NCI-H748 treated with DMSO at 0.1 percent for 48 hours (cell line): ENCODE measurements at regions not wholly inside any gene's neighbourhood (a gene's known extent, or its start where the extent isn't known, plus 50 kb on each side); places are given as distances from the start of the nearest gene placed in this dataset.
"Not testable (repeated sequence)": the region's sequence is repeated elsewhere in the genome, so short reads cannot be mapped to it uniquely, and the experiment has no call there.

Source experiments
- DNase-seq: peaks from one replicate; lab custom pipeline; 2025; lab: John Stamatoyannopoulos, UW

DNA sequence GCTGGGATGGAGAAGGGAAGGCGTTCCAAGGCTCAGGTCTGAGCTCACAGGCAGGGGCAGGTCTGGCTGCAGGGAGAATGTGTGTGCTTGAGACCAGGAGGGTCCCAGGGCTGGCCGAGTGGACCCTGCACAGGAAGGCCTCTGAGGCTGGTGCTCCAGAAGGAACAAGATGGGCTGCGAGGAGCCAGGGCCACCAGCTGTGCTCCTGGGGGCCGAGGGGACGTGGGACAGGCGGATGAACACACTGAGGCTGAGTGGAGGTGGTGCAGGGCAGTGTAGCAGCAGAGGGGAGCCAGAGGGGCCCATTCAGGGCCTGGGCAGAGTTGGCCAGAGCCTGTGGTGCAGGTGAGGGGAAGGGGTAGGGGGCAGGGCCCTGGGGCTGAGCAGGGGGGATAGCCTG is 249.7 kb downstream of the TMEM121 start:
- not testable (repeated sequence) for DNase-seq

DNA sequence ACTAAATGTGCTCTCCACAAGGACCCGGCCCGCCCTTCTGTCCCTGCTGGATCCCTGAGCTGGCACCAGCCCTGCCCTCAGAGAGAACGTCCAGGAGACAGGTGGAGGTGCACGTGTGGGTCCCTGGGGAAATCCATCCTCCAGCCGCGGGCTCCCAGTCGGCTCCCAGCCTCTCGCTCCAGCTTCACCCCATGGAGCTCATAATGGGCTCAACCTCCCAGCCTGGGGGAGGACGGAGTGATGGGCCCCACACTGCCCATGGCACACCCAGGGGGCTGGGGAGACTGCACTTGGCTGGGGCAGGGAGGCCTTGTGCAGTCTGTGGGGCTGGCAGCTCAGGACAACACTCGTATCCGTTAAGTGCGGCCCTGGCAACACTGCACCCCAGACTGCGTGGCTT is 250.5 kb downstream of the TMEM121 start:
- DNase-seq = no peak

DNA sequence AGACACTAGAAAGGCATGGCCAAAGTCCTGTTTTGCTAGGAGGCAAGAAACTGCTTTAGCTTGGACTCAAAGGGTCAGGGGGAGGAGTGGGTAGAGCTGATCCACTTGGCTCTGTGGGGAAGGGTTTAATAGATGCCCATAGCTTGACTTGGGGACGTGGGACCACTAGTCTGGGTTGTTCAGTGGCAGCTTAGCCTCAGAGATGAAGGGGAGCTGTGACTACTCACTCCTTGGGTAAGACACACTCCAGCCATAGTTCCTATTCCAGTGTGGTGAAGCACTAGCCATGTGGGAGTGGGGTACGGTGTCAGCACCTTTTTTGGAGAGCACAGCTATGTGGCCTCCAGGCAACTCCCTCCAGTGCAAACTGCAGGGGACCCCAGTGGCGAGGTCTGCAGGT is 257.3 kb downstream of the TMEM121 start:
- no peak for DNase-seq

DNA sequence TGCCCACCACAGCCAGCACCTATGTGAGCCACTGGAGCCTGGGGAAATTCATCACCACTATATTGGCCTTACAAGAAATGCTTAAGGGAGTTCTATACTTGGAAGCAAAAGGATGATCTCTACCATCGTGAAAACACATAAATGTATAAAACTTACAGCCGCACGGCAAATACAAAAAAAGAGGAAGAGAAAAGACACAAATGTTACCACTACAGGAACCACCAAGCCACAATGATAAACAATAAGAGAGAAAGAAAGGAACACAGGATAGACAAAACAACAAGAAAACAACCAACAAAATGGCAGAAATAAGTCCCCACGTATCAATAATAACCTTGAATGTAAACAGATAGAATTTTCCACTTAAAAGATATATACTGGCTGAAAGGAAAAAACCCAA is 267.5 kb downstream of the TMEM121 start:
- DNase-seq = no peak

DNA sequence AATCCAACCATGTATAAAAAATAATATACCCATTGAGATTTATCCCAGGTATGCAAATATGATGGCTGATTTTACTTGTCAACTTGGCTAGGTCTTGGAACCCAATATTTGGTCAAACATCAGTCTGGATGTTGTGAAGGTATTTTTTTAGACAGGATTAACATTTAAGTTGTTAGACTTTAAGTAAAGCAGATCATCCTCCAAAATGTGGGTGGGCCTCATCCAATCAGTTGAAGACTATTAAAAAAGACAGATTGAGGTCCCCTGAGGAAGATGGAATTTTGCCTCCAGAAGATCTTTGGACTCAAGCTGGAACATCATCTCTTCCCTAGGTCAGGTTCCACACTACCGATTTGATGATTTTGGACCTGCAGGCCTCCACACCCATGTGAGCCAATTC is 271.2 kb downstream of the TMEM121 start:
- DNase-seq = no peak

DNA sequence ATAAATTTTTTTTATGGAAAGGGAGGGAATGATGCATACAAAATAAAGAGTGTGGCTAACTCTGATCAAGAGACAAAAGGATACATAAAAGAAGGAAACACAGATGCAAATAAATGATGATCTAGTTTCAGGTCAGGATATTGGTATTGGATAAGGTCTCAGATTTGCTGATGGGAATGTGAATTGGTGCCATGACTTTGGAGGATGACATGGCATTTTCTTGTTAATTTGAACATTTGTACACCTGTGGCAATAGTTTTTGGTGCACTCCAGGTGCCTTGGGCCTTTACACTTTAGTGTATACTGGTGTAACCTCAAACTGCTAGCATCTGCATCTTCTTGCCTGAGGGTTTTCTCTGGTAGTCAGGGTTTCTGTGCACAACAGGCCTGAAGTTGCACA is 279.3 kb downstream of the TMEM121 start:
- no peak for DNase-seq

DNA sequence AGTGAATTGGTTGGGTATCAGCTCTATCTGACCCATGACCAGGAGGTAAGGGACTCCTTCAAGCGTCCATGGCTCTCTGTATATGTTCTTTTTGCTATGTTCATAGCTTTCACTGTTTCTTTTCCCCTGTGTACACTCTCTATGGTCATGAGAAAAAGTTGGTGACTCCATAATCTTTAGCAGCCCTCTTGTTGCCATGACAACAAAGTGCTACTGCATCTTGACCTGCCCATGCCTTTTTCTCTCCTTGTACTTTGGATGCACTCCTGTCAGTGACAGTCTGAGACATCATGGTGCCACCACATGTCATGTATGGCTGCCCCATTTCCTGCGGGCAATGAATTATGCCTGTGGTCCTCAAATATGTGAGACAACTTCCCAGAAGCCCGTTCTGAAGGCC is 280.2 kb downstream of the TMEM121 start:
- no peak for DNase-seq

DNA sequence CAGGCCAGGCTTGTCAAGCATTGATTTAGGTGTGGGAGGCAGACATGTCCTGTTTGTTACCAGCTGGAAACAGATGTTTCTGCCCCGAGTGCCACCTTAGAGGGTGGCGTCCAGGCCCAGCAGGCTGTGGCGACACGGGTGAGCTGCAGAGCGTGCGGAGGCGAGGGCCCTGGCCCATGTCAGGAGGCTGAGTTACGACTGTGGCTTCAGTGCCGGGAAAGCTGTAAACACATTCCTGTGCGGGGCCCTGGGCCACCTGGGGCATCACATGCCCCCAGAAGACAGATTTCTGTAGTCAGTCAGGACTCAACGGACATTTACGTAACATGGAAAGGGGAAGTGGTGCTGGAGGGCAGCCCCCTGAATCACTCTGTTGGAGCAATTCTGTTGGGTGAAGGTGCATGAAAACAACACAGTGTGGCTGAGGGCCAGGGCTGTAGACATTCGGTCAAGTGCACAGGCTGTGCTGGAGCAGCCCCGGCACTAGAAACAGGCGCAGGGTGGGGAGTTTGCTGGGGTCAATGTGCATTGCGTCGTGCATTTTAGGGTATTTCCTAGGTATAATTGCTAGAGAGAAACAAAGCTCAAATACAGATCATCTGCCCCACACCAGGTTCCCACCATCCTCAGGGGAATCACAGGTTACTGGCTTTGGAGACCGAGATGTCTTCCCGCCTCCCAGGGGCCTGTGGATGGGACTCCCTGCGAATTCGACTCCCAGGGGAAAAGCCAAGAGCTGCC is 291.8 kb downstream of the TMEM121 start:
- no peak for DNase-seq

DNA sequence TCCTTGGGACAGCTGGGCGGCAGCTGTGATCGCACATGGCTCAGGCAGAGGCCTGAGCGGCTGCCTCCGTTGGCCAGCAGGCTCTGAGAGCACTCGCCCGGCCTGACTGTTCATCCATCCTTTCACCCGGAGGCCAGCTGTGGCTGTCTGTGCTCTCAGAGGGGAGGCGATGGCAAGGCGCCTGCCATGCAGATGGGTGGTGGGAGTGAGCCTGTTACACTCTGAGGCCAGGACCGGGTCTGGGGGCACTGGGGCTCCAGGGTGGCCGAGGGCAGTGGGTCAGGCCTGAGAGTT is 292.3 kb downstream of the TMEM121 start:
- DNase-seq = no peak

DNA sequence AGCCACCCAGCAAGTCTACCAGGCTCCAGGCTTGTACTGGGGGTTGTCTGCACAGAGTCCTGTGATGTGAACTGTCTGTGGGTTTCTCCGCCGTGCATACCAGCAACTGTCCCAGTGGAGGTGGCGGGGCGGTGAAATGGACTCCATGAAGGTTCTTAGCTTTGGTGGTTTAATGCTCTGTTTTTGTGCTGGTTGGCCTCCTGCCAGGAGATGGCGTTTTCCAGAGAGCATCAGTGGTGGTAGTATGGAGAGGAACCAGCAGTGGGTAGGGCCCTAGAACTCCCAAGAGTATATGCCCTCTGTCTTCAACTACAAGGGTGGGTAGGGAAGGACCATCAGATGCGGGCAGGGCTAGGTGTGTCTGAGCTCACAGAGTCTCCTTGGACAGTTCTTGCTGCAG is 303.8 kb downstream of the TMEM121 start:
- DNase-seq = no peak

DNA sequence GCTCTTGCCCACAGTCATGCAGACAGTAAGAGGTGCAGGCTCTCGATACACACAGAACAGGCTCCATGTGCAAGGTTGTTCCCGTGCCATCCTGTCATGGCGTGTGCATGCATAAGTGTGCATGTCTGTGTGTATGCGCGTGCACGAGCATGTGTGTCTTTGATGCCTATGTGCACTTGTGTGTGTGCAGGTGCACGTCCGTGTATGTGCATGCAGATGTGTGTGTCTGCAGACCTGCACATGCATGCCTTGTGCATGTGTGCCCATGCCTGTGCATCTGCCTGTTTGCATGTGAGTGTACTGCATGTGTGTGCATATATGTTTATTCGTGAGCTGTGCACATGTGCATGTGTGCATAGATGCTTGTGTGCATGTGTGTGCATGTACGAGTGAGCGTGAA is 309.8 kb downstream of the TMEM121 start:
- DNase-seq = no peak

DNA sequence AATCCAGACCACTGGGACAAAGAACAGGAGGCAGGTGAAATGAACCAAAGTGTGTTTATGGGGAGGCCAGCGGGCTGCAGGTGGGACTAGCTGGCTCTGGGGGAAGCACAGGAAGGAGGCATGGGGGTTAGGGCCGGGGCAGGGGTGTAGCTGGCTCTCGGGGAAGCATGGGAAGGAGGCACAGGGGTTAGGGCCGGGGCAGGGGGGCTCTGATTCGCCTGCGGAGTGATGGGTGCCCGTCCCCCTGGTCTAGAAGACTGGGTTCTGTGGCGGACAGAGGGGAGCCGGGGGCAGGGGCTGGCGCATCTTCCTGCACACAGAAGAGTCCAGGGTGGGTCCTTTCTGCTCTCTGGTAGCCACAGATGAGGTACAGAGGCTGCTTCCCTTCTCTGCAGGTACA is 310.3 kb downstream of the TMEM121 start:
- DNase-seq = no peak

DNA sequence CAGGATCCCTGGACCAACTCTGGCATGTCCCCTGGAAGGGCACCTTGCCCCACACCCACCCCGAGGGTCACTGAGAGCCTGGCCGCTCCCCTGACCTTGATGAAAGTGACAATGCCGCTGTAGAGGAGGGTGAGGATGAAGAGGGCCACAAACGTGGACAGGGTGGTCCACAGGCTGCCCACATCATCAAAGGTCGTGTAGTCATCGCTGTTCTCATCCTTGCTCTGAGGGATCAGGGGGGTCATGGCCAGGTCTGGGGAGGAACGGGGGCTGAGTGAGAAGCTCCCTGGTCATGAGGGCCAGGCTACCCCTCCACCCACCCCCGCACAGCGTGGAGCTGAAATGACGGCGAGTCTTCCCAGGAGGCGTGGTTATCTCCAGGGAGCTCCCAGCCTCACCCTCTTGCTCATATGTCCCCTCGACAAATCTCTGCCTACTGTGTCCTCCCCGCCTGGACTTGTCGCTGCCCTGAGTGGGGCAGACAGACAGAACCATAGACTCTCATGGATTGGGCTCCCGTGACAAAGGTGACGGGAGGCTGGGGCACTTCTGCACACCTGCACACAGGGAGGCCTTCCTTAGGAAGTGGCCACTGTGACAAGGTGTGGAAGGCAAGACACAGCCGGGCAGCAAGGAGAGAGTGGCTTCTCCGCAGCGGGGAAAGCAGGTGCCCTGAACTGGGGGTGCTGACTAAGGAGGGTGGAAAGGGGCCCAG is 311.1 kb downstream of the TMEM121 start:
- no peak for DNase-seq

DNA sequence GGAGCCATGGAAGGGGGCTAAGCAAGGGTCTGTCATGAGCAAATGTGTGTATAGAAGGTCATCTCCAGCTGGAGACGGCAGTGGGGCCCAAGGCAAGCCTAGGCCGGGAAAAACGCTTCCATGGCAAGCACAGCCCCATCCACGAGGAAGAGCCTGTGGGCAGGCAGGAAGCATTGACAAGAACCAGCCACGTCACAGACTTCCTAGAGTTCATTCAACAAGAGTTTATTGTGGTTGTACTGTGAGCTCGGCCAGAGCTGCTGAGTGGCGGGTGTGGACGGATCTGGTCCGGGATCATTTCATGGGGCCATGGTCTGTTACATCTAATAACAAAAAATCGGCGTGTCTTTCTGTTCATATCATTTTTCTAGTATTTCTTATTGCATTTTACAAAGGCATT is 311.7 kb downstream of the TMEM121 start:
- DNase-seq = no peak

DNA sequence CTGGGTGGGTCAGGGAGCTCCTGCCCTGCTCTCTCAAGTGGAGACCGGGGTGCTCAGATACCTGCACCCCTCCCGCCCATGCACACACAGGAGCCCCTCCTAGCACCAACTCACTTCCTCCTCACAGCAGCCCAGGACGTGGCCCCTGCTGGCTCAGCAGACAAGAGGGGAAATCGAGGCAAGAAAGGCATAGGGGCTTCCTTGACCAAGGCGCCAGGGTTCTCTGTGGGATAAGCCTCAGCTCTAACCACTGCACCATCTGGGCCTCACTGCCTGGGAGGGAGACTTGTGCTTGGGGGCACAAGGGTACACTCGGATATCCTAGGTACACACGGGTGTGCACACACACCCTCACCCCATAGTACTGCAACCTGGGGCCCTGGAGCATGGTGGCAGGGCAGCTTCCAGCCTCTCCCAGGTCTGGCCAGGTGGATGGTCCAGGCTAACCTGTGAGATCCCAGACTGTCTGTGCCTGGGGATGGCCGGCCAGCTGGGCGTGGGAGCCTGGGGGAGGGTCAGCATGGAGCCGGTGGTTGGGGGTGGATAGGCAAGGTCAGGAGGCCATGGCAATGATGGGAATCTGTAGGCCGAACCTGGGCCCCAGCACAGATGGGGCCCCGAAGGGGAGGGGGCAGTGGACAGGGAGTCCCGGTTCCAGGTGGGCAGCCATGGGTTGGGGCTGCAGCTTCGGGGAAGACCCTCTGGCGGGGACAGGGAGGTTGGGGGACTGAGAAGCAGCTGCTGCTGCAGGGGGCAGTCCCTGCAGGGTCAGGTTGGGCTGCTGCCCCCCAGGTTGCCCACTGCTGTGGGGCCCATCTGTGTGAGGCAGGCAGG is 312.4 kb downstream of the TMEM121 start:
- DNase-seq = no peak

DNA sequence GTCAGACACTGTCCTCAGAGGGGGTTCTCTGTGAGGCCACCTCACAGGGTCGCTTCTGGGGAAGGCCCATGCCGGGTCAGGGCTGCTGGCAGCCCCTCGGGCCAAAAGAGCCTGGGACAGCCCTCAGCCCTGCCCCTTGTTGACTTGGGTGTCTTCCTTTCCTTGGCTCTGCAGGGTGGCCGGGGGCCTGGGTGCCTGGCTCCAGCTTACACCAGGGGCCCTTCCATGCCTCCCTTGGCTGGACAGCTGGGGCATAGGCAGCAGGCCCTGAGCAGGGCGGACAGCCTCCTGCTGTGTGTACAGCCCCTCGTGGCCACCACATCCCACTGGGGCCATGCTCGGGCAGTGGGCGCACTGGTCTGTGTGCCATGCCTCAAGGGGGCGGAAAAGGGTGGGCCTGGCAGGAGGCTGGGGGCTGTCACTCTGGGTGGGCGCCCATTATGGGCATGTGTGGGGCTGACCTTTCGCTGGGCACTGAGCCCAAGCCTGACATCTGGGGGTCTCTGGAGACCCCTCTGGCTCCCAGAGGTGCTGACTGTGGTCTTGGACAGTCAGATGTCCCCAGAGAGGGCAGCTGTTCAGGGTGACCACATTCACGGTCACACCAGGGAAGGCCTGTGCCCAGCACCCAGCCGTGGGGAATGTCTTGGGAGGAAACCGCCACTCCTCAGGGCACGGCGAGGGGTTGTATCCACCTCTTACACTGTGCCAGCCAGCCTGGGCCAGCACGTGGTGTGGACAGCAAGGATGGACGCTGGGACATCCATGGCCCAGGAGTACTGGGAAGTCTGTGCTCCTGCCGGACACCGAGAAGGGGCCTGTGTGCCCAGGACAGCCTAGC is 313.3 kb downstream of the TMEM121 start:
- no peak for DNase-seq

DNA sequence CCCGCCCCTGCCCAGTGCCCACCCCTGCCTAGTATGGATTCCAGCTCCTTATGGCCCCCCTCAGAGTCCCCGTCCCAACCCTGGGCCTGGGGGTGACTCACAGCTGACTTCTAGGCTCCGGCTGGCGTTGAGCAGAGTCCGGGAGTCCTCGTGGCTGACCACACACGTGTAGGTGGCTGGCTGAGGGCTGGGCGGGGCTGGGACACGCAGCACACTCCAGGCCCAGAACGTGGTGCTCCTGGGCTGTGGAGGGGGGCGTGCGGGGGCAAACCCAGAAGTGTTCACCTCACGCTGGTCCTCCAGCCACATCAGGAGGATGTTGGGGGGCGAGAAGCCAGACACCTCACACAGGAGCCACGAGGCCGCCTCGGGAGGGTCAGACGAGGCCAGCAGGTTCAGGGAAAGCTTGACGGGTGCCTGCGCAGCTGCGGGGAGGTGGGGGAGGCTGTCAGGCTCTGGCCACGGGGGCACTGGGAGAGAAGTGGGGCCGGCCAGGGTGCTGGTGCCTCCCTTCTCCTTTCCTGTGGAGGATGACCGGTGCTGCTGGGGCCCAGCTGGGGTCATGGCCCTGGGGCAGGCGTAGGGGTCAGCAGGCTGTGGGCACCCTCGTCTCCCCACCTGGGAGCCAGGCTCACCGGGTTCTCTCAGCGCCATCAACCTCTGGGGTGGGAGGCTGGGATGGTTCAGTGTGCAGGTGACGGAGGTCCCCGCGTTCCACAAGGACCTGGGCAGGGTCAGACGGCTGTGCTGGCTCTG is 314.1 kb downstream of the TMEM121 start:
- no peak for DNase-seq

DNA sequence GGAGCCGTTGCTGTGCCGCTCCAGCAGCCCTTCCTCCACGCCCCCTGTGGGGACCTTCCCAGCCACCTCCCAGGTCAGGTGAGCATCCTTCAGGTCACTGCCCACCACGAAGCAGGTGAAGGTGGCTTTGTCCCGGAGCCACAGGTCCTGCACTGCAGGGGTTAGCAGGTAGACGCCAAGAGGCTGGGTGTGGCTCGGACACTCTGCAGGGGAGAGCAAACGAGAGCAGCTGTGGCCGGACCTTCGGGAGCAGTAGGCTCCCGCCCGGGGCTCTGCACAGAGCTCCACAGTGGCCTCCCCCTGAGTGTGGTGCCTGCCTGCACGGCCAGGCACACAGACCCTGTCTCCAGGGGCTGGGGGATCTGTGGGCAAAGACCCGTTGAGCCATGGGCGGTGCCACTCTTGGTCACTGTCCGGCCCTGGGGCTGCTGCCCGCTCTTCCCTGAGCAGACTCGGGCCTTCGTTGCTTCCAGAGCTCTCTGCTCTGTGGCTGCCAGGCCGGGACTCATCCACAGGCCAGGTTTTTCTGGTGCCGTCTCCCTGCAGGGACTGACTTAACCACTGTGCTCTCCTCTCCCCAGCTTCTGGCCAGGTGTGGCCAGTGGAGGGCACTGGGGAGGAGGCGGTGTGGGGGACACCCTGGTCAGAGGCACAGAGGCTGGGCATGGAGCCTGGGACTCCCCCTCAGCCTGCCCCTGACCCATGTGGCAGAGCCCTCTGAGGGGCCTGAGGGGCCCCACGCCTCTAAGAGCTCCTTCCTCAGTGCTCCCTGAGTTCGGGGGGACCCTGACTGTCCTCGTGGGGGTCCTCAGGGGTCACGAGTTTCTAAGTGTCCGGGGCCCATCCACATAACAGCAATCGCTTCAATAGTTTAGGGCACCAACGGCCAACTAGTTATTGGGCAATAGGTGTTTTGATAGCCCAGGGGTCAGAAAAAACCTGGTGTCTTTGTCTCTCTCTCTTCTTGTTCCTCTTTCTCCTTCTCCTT is 314.9 kb downstream of the TMEM121 start:
- DNase-seq = no peak

DNA sequence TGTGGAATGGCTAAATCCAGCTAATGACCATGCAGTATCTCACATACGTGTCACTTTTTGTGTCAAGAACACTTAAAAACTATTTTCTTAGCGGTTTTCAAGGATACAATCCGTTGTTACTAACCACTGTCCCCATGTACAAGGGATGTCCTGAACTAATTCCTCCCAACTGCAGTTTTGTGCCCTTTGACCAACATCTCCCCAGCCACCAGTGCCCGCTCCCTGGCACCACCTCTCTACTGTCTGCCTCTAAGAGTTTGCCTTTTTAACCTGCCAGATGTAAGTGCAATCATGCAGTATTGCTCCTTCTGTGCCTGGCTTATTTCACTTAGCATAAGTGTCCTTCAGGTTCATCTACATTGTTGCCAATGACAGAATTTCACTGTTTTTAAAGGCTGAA is 315.7 kb downstream of the TMEM121 start:
- DNase-seq = no peak

DNA sequence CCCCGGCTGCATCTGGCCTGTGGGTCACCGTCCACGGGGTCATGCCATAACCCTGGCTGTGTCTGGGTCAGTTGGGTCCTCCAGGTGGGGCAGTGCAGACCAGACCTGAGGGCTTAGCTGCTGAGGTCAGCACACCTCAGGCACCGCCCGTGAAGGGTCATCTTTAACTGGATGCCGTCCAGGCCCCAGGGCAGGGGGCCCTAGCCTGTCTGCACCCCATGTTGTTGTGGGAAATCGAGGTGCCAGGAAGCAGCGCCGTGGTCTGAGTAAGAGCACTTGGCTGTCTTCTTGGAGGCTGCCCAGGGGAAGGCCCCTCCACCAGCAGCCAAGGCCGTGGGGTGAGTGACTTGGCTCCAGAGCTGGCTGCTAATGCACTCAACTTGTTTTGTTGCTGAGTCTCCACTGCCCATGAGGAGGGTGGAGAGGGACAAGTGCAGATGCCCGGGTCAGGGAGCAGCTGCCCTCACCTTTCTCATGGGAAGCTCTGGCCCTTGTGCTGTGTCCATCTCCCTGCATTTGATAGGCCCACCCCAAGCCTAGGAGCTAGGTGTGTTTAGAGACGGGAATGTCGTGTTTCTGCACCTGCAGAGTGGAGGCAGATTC is 317.2 kb downstream of the TMEM121 start:
- DNase-seq = no peak
